KBM-7 (cell line): ENCODE measurements at regions not wholly inside any gene's neighbourhood (a gene's known extent, or its start where the extent isn't known, plus 50 kb on each side); places are given as distances from the start of the nearest gene placed in this dataset.

Experiments used
- DNase-seq: peaks from one replicate; pipeline ENCODE4 v3.0.0-alpha.2; 2015
- in situ Hi-C: fragments of 300-500 bp; cut with MboI; formaldehyde crosslinking; loops from 2 replicates; pipeline ENCODE4 v1.14.3; 2020; ENCODE audit warnings: low sequenced_read_pairs, low pct_unique_long_range_greater_than_20kb, mixed read lengths

DNA sequence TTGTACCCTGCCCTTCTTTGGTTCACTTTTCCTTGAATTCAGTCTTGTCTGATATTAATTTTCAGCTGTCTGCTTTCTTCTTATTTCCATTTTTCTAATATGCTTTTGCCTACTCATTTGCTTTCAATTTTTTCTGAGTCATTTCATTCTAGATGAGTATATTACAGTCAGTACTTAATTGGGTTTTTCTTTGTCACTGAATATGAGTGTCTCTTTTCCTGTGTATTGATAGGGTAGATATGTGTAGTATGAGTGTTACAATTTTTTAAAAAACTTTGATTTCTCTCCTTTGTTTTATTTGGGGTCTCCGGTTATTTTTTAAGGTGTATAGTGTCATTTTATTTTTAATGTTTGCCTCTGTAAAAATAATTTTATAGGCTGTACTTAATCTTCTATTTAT, 222.2 kb downstream of the IDS start:
- in situ Hi-C loops: no loop called here
- DNase-seq: no peak

DNA sequence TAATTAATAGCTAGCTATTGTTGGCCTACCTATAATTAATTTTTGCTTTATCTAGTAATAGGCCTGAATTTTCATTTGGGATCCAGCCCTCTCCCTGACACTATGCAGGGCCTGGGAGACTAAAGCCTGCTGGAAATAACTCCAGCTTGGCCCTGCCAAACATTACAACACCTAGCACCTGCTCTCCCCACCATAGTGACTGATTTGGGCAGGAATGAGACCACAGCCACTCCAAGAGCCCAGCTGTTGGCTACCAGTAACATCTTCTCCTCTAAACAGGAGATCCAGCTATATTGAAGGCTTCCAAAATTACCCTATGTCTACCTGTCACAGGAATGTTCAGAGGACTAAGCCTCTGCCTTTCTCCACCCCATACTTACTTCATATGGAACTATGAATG, 225.1 kb downstream of the IDS start:
- in situ Hi-C loops: no loop called here
- no peak for DNase-seq

DNA sequence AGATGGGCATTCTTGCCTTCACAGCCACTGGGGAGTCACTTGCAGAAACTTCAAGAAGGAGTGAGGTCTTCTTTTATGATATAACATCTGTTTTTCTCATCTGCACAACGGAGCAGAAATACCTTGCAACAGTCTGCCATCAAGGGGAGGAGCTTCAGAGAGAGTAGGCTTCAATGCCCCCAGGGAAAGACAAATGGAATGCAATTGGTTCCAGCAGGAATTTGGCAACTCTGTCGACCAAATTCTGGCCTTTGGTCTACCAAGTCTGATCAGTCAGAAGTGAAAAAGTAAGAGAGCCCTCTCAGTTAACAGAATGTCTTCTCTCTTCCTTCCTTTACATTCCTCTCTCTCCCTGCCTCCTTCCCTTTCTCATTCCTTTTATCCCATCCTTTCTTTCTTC, 229.3 kb downstream of the IDS start:
- in situ Hi-C loops: no loop called here
- DNase-seq: no peak

DNA sequence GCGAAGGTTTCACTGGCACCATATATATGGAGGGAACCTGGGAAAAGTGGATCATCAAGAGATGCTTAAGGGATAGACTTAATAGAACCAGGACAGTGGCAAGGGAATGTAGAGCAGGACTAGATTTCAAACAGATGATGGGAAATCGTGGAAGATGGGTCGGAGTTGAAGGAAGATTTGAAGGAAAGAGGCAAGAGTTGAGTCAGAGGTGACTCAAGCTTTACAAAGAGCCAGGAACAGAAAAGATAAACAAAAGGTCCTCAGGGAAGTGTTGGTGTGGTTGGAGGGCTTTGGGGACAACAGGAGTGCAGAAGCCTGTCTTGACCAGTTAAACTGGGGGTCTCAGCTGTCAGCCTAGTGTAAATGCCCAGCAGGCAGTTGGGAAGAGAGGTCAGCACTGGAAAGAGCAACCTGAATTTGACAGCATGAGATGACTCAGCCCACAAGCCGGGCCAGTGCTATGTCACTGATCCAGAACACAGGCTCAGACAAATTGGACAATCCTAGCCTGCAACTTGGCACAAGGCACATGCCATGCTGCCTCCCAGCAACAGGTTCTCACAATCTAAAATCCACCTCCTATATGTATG, 230.5 kb downstream of the IDS start:
- in situ Hi-C loops: no loop called here
- DNase-seq: no peak

DNA sequence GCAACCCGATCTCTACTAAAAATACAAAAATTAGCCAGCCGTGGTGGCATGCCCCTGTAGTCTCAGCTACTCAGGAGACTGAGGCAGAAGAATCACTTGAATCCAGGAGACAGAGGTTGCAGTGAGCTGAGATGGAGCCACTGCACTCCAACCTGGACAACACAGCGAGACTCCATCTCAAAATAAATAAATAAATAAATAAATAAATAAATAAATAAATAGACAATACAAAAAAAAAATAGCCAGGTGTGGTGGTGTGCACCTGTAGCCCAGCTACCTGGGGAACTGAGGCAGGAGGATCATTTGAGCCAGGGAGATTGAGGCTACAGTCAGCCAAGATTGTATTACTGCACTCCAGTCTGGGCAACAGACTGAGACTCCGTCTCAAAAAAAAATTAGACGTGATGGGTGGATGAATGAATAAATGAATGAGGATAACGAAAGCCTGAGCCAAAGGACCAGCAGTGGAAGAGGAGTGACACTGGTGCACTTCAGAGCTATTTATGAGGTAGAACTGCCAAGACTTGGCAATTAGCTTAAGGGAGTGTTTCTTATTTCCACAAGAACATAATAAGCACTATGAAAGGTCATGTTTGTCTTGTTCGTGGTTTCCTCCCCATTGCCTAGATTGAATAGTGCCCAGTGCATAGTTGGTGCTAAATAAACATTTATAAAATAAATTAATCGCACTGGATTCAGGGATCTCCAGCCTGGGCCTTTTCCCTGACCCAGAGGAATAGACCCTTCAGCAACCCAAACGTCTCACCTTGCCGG, 232.2 kb downstream of the IDS start:
- no peak for DNase-seq
- in situ Hi-C loops: no loop called here

DNA sequence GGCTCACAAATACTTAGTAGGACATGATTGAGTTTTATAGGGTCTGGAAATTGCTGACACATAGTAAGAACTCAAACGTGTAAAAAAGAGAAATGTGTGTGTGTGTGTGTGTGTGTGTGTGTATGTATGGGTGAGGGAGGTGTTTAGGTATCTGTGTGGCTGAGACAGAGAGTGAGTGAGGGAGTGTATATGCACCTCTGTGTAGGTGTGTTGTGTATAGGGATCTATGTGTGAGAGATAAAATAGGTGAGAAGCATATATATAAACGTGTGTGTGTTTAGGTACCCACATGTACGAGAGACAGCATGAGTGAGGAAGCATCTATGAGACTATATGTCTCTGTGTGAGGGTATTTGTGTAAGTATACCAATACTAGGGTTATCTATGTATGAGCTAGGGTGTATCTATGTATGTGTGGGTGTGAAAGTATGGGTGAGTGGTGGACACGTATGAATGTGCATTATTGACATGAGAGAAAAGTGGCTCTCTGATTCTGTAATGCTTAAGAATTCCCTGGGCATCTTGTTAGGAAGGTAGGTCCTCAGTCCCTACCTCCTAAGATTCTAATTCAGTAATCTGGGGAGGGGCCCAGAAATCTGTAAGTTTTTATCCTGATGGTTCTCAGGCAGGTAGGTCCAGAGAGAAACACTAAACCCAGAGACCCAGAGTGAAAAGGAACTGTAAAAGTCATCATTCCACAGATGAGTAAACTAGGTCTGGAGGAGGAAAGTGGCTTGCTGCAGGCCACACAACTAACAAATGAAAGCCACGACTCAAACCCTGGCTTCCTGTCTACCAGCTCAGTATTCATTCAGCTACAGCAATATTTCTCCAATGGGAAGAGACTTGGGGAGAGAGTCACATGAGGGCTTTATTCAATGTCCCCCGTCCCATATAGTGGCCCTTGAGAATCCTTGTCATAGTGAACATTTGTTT, 237.0 kb downstream of the IDS start:
- DNase-seq: no peak
- in situ Hi-C loops: no loop called here

DNA sequence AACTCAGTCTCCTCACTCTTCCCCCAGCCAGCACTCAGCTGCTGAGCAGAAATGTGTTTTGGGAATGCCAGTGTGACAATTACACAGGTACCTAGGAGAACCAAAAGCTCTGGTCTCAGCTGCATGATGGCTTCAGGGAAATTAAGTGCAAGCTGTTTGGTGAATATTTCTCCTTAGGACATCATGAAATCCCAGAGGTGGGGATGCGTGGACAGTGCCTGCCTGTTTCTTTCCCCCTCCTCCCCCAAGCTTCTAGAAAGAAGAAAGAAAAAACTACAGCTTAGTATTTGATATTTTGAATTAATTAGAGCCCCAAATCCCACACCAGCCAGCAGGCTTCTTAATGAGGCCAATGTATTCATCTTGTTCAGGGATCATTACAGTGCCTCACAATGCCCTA, 243.0 kb downstream of the IDS start:
- in situ Hi-C loops: no loop called here
- no peak for DNase-seq

DNA sequence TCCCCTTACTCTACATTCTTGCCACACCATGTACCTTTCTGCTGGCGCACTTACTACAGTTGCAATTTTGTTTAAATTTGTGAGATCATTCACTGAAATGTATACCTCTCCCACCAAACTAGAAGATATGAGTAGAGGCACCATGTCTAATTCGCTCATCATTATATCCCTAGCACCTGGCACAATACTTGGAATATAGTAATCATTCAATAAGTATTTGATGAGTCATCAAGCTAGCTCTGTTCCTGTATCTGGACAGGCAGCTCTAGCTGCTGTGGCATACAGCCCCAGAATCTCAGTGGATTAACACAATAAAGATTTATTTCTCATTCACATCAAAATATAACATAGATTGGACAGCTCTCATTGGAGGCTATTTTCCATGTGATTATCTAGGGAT, 245.9 kb downstream of the IDS start:
- in situ Hi-C loops: no loop called here
- DNase-seq: no peak

DNA sequence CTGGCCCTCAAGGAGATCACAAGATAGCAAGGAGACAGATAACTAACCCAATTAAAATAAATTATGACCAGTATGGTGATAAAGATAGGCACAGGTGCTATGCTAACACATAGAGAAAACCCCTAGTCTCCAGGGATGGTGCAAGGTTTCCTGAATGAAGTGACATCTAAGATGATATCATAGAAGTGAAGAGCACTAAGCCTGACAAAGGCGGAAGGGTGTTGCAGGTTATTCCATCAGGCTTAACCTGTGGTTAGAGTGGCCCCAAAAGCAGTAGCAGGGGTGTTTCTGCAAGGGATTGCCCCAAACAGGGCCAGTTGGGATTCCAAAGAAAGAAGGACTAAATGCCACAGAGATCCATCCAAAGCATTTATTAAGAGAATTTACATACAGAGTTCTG, 249.2 kb downstream of the IDS start:
- in situ Hi-C loops: no loop called here
- no peak for DNase-seq

DNA sequence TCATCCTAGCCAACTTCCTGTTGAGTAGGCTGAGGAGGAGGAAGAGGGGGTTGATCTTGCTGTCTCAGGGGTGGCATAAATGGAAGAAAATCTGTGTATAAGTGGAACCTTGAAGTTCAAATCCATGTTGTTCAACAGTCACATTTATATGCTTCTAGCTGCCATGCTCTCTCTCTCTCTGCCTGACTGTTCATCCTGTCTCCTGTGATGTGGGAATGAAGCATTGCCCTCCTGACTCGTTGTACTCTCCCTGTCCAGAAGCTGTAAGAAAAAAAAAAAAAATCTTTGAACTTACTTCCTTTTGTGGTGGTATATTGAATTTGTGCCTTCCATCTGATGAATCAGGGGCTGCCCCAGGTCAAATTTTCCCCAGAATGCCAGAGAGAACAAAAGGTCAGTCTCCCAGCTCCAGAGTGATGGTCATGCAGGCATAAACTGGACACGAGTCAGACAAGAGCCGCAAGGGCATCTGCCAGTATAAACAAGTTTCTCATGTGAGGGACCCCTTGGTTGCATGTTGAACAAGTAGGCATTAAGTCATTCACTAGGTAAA, 257.0 kb downstream of the IDS start:
- DNase-seq: no peak
- in situ Hi-C loops: no loop called here

DNA sequence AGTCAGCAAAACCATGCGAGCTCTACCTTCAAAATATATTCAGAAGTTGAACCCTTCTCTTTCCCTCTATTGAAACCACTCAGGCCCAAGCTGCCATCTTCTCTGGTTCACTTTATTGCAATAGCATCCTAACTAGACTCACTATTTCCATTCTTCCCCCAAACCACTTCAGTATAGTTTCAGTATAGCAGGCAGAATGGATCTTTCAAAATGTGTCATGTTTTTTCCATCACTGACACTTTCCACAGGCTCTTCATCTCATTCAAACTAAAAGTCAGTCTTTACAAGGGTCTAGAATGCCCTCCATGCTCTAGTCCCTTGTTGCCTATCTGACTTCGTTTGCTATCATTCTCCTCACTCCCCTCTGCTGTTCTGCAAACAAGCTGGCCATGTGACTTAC, 274.4 kb downstream of the IDS start:
- DNase-seq: no peak
- in situ Hi-C loops: no loop called here

DNA sequence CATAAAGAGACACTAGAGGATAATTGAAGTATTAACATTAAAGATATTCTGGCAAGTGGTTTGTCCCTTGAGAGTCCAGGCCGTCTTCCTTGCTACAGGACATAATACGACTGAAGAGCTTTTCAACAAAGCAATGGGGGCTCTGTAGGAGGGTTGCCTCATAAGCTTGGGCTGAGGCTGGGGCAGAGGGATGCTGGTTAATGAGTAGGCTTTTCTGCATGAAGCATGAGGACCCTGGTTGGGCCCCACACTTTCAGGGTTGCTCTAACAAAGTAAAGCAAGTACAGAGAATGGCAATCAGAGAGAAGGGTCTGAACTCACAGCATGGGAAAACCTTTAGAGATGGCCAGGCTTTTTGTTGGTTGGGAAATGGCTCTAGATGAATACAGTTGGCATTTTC, 281.3 kb downstream of the IDS start:
- in situ Hi-C loops: no loop called here
- no peak for DNase-seq

DNA sequence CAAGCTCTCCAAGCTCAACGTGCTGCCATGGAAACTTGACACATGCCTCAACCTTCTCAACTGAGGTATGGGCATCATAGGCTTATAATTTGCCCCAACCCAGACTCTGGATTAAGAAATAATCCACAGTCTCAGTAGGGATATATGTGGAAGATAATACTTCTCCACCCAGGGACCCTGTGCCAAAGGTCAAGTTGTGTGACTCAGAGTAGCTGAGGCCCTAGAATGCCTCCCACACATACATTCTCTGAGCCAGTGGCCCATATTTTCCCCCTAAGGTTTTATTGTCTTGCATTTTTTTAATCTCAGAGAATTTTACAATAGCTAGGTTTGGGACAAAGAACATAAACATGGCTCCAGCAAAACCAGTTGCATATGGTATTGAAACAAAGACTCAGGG, 283.1 kb downstream of the IDS start:
- no peak for DNase-seq
- in situ Hi-C loops: no loop called here

DNA sequence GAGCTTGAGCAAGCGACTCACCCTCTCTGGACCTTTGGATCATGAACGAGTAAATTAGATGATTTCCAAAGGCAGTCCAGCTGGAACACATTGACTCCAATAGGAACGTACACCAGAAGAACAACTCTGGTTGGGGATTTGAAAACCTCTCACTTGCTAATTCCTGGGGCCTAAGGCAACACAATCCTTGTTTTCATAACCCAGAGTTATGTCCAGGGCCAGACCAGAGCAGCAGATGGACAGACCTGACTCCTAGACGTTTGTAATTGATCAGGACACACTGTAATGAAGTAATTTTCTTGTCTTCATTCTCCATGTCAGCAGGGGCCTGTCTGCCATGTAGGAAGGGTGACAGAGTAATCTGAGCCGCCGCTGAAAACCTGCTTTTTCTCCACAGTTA, 283.9 kb downstream of the IDS start:
- in situ Hi-C loops: no loop called here
- no peak for DNase-seq

DNA sequence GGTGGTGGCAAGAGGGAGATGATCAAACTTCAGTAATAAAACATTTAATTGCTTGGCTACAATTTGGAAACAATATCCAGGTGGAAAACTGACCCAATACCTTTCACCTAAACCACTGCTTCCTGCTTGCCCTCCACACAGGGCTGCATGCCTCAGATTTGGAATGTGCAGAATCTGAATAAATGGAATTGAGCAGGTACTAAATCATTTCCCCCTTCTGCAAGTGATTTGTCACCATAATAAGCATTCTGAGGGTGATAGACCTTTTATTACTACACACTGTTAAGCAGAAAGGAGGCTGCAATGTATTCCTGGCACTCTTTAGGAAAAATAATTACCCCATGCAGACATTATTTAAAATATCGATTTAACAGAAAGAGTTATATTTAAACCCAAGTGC, 291.8 kb downstream of the IDS start:
- in situ Hi-C loops: no loop called here

DNA sequence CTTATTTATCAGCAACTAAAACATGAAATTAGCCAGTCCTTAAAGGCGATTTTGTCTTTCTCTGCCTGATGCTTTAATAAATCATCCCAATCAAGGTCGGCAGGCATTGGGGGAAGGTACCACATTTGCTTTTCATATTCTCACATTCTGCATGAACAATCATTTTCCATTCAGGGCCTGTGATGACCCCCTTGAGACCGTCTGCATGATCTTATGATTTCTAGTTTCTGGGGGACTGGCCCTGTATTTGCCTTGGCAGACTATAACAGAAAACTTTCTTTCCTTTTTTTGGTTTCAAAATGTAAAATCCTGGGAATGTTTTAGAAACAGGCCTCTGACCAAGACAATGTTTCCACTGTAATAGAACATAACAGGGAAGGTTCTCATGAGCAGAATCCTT, 296.8 kb downstream of the IDS start:
- in situ Hi-C loops: no loop called here
- no peak for DNase-seq

More for the DNA sequence above, 291.8 kb downstream of the IDS start:
- no peak for DNase-seq

DNA sequence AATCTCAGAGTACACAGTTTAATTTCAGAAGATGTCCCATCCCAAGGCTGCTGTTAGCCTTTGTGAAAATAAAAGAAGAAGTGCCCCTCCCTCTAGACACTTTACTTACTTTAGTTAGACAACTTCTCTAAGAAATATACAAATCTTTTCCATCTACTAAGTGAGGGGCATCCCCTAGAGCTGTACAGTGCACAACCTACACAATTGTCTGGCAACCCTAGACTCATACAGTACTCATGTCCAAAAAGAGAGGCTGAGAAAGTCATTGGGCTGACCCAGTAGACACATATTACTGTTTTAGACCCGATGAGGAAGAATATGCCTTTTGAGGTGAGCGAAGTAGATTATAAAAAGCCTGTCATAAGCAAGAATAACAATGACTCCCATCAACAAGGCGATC, 297.6 kb downstream of the IDS start:
- no peak for DNase-seq
- in situ Hi-C loops: no loop called here

DNA sequence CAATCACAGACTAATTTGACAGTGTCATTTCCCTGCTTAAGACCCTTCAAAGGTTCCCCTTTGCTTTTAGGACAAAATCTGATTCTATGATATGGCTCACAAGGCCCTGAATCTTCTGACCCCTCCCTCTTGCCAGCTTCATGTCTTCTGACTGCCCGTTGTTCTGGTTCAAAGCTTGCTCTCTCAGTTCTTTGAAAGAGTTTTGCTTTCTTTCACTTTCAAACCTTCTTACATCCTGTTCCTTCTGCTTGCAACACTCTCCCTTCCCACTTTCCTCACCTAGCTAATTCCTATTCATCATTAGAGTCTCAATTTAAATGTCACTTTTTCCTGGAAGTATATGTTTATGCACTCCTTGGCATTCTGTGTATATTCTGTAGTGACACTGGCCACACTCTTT, 299.2 kb downstream of the IDS start:
- DNase-seq: no peak
- in situ Hi-C loops: no loop called here

DNA sequence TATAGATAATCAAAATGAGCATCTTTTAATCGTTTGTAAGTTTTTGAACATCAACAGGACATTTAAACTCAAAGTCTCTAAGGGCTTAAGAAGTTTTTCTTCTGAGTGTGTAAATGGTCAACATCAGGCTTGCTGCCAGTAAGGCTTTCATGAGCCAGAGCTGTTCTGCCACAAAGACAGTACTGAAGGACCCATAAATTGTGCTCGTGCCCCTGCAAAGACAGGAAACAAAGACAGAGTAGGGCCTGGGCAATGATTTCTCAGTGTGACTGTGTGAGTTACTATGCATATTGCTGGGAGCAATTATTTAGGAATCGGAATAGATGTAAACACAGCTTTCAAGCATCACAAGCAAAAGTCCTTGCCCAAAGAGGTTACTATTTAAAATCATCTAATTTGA, 300.0 kb downstream of the IDS start:
- no peak for DNase-seq
- in situ Hi-C loops: no loop called here

DNA sequence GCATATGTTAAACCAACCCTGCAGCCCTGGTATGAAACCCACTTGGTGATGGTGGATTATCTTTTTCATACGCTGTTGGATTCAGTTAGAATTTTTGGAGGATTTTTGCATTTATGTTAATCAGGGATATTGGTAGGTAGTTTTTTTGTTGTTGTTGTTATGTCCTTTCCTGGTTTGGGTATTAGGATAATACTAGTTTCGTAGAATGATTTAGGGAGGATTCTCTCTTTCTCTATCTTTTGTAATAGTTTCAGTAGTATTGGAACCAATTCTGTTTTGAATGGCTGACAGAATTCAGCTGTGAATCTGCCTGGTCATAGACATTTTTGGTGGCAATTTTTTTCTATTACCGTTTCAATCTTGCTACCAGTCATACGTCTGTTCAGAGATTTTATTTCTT, 305.4 kb downstream of the IDS start:
- no peak for DNase-seq
- in situ Hi-C loops: no loop called here
